ENCODE measurements at regions not wholly inside any gene's neighbourhood (a gene's known extent, or its start where the extent isn't known, plus 50 kb on each side); places are given as distances from the start of the nearest gene placed in this dataset.

DNA sequence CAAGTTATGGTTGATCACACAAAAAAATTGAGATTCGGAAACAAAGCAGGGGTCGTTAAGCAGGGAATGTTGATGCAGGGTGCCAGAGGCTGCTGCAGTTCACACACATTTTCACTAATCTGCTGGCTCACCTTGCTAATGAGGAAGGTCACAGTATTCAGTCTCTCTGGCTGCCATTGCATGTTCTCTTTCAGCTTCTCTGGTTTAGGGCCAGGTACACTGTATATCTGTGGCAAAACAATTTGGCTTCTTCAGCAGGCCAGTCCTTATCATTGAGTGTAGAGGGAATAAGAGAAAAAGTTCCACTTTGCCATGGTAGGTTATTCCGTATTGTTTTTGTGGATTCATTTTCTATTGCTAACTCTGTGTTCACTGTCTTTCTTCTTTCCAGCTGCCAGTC, 283.7 kb upstream of the ANO3 start:
- no peak overlapping the region for H3K27ac ChIP-seq
- H3K27me3 ChIP-seq, result no peaks in the 10 kb centered on the region
- TF ChIP-seq POLR2A (IDR thresholded peaks at IDR 0.05), result no peak
- TF ChIP-seq, protein P1, sequence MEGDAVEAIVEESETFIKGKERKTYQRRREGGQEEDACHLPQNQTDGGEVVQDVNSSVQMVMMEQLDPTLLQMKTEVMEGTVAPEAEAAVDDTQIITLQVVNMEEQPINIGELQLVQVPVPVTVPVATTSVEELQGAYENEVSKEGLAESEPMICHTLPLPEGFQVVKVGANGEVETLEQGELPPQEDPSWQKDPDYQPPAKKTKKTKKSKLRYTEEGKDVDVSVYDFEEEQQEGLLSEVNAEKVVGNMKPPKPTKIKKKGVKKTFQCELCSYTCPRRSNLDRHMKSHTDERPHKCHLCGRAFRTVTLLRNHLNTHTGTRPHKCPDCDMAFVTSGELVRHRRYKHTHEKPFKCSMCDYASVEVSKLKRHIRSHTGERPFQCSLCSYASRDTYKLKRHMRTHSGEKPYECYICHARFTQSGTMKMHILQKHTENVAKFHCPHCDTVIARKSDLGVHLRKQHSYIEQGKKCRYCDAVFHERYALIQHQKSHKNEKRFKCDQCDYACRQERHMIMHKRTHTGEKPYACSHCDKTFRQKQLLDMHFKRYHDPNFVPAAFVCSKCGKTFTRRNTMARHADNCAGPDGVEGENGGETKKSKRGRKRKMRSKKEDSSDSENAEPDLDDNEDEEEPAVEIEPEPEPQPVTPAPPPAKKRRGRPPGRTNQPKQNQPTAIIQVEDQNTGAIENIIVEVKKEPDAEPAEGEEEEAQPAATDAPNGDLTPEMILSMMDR (IDR thresholded peaks at IDR 0.05), result no peak
- H3K4me3 ChIP-seq, result no peak overlapping the region
- no peaks in the 10 kb centered on the region for H3K36me3 ChIP-seq (ENCODE audit: low read depth, missing control alignments)
- intact Hi-C loops (cut with DNase I; ENCODE audit: low total_unique reads), result no loop called here
- 28 to 34% methylated on average over 3 of the region's 3 CpGs for WGBS, 2 donors
- H3K4me1 ChIP-seq, result peaks cover 7% of the 10 kb centered on the region
- no peak for DNase-seq
- no peaks in the 10 kb centered on the region for H3K9me3 ChIP-seq

DNA sequence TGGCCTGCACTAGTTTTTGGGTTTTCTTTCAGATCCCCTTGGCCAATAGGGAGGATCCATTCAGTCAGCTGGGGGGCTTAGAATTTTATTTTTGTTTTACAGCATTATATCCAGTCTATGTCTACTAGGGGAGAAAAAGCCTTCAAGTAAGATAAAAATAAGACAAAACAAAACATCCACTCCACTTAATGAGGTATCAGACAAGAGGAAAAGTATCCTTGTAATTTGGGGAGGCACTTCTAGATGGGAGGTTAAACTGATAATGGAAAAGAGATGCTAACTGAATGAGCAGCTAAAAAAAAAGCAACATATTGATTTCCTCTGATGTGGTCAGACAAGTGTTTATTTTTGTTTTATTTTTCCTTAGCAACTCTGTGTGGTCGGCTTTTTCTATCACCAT, 278.0 kb upstream of the ANO3 start:
- no peak for DNase-seq
- TF ChIP-seq, protein P1 (IDR thresholded peaks at IDR 0.05), result no peak
- TF ChIP-seq POLR2A (IDR thresholded peaks at IDR 0.05), result no peak
- intact Hi-C loops (cut with DNase I; ENCODE audit: low total_unique reads), result no loop called here
- H3K36me3 ChIP-seq (ENCODE audit: low read depth, missing control alignments), result no peaks in the 10 kb centered on the region
- H3K4me3 ChIP-seq, result no peak overlapping the region
- H3K9me3 ChIP-seq, result no peaks in the 10 kb centered on the region
- H3K27me3 ChIP-seq, result no peaks in the 10 kb centered on the region
- 81% methylated on average over 1 of the region's 1 CpG for WGBS, 2 donors
- H3K4me1 ChIP-seq, result no peaks in the 10 kb centered on the region
- H3K27ac ChIP-seq, result no peak overlapping the region

DNA sequence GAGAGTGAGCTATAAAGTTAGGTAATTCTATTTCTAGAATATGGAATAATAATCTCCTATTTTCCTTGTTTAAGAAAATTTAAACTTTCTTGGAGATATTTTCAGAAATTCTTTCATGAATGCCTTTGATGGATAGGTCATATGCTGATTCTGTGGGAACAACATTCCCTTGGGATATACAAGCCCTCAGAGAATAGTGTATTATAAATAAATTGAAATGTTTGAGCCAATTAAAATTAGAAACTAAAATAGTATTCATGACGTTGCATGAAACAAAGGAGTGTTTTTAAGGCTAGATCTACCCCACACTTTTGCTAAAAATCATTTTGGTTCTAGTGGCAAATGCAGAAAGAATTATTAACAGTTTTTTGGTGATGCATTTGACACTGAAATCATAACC, 269.3 kb upstream of the ANO3 start:
- Histone ChIP-seq H3K4me3 (no peak overlapping the region), H3K27me3 (no peaks in the 10 kb centered on the region), H3K27ac (no peak overlapping the region), H3K9me3 (no peaks in the 10 kb centered on the region), H3K36me3 (ENCODE audit: low read depth, missing control alignments) (no peaks in the 10 kb centered on the region), H3K4me1 (no peaks in the 10 kb centered on the region)
- intact Hi-C loops (cut with DNase I; ENCODE audit: low total_unique reads), result no loop called here
- no peak for TF ChIP-seq POLR2A (IDR thresholded peaks at IDR 0.05)
- TF ChIP-seq, protein P1 (IDR thresholded peaks at IDR 0.05), result no peak
- DNase-seq, result no peak
- 57 to 76% methylated on average over 1 of the region's 1 CpG for WGBS, 2 donors

DNA sequence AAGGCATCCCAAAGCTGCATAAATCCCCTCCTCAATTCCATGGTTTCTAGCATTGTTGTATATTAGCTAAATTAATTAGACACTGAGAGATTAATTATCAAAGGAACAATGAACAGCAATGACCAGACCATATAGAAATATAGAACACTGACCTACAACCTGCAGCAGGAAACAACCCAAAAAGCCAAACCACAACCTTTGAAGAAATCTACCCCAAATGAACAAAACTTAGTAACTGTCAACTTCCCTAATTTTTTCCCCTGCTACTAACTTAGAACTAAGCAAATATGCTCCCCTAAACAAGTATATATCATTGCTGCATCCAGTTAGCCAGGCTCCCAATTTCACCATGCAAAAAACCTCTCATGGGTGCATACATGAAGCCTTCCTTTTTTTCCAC, 268.0 kb upstream of the ANO3 start:
- Histone ChIP-seq H3K9me3 (no peaks in the 10 kb centered on the region), H3K4me1 (no peaks in the 10 kb centered on the region), H3K27ac (no peak overlapping the region), H3K27me3 (no peaks in the 10 kb centered on the region), H3K36me3 (ENCODE audit: low read depth, missing control alignments) (no peaks in the 10 kb centered on the region), H3K4me3 (no peak overlapping the region)
- intact Hi-C loops (cut with DNase I; ENCODE audit: low total_unique reads), result no loop called here
- DNase-seq, result no peak
- TF ChIP-seq POLR2A (IDR thresholded peaks at IDR 0.05), result no peak
- TF ChIP-seq, protein P1 (IDR thresholded peaks at IDR 0.05), result no peak

DNA sequence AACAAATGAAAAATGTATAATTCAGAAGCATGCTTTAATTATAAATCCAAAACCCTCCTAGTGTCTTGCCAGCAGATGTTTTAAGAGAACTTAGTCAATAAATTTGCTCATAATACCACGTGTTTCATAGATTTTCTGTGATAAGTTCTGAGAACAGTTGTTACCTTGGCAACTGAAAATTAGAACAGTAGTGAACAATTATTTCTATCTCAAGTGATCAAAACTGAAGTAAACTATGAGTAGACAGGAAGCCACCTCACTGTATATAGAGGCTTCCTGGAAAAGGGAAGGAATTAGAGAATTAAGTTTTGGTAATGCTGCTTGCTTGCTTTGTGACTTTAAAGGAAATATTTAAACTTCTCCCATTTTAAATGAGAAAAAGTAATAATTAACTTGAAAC, 266.0 kb upstream of the ANO3 start:
- H3K27ac ChIP-seq, result no peak overlapping the region
- no peaks in the 10 kb centered on the region for H3K9me3 ChIP-seq
- 58 to 64% methylated on average over 1 of the region's 1 CpG for WGBS, 2 donors
- no peaks in the 10 kb centered on the region for H3K27me3 ChIP-seq
- intact Hi-C loops (cut with DNase I; ENCODE audit: low total_unique reads), result no loop called here
- H3K4me3 ChIP-seq, result no peak overlapping the region
- no peaks in the 10 kb centered on the region for H3K4me1 ChIP-seq
- no peaks in the 10 kb centered on the region for H3K36me3 ChIP-seq (ENCODE audit: low read depth, missing control alignments)
- TF ChIP-seq, protein P1 (IDR thresholded peaks at IDR 0.05), result no peak
- TF ChIP-seq POLR2A (IDR thresholded peaks at IDR 0.05), result no peak
- no peak for DNase-seq
